ENCODE measurements at regions not wholly inside any gene's neighbourhood (a gene's known extent, or its start where the extent isn't known, plus 50 kb on each side); places are given as distances from the start of the nearest gene placed in this dataset.

DNA sequence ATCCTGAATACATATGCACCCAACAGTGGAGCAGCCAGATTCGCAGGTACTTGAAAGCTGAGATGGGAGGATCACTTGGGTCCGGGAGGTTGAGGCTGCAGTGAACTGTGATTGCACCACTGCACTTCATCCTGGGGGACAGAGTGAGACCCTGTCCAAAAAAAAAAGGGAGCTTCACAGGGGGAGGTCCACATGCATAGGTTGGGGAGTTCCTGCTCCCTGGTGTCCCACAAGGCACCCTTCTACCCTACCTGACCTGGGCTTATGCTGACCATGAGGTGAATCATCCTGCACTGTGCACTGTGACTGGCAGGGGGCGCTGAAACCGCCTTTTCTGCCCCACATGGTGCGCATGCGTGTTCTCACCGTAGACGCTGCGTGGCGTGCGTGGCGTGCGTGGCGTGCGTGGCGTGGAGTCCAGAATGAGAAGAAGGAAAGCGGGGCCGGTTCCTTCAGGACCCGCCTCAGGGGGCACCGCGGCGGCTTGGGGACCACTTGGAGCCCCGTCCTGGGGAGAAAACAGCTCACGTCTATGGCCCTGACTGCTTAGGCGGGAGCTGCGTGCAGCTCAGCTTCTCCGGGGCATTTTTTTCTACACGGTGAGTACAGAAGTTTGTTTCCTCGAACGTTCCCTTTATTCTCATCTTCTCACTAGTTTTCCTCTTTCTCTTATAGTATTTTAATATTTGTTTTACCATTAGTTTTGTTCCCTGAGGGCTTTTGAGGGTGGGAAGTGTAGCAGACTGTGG lies 116.6 kb upstream of the GRK3 start:
- DNase-seq (ENCODE audit: low read depth, low spot score) (peak; percentile 71), ATAC-seq (peak; percentile 96)
- Histone ChIP-seq H3K4me3 (replicated peaks in 1 of 2; ENCODE audit: low read depth in 1 of 2, low read length in 2 of 2) (peak overlapping the region; percentile 82 to 94), H3K9me3 (ENCODE audit: control insufficient read depth in 1 of 2, insufficient read depth in 1 of 2, low read depth in 1 of 2, low read length in 2 of 2) (no peaks in the 10 kb centered on the region), H3K36me3 (ENCODE audit: control insufficient read depth in 1 of 2, insufficient read depth in 2 of 2, low read length in 2 of 2) (peaks cover 0 to 4% of the 10 kb centered on the region in 2 experiments; a peak in 1 of 4 replicates), H3K4me2 (ENCODE audit: low read length) (peak overlapping the region; percentile 91), H3K9me2 (ENCODE audit: insufficient read depth) (no peaks in the 10 kb centered on the region), H3K79me2 (ENCODE audit: insufficient read depth, low read length) (peaks cover 49% of the 10 kb centered on the region), H2AFZ (ENCODE audit: low read depth, low read length, poor library complexity, severe bottlenecking) (peak overlapping the region; percentile 63), H4K20me1 (ENCODE audit: insufficient read depth) (no peaks in the 10 kb centered on the region), H3K27me3 (ENCODE audit: insufficient read depth, low read length) (no peaks in the 10 kb centered on the region), H3K27ac (ENCODE audit: low read depth, low read length) (peak overlapping the region; percentile 65), H3K9ac (ENCODE audit: low read length) (peak overlapping the region; percentile 85), H3K4me1 (ENCODE audit: control insufficient read depth in 1 of 2, insufficient read depth in 2 of 2, low read length in 2 of 2) (peaks cover 8 to 12% of the 10 kb centered on the region in 2 experiments; a peak in 3 of 4 replicates)
- no TSS peak for BruUV-seq (replicated peaks)
- intact Hi-C loops (cut with micrococcal nuclease), result loop anchor here (2.0 to 5.0 kb wide), 3 partner anchors 85 to 324 kb away; no protein-coding TSS in a partner anchor
- POLR2A ChIA-PET, result no interaction called here
- RAD21 ChIA-PET (ENCODE audit: low non-redundant PET in 1 of 2, low total read pairs in 2 of 2, uncharacterized antibody in 2 of 2, unreplicated experiment in 2 of 2), result no interaction called here
- CTCF ChIA-PET, result interaction anchor here (0.9 to 2.1 kb wide), 2 partner anchors 14 to 47 kb away, joined by 3 to 6 read pairs; no protein-coding TSS in a partner anchor
- TF ChIP-seq EGR1 (IDR thresholded peaks at IDR 0.05; ENCODE audit: low read depth) (no peak), JUND (IDR thresholded peaks at IDR 0.05) (no peak), ZFX (IDR thresholded peaks at IDR 0.05) (no peak), SRF (IDR thresholded peaks at IDR 0.05; ENCODE audit: low read depth) (no peak), CBX3 (IDR thresholded peaks at IDR 0.05; ENCODE audit: low read depth) (peak; percentile 78; the same call in 1 of the 2 replicates), POLR2AphosphoS5 (IDR thresholded peaks at IDR 0.05; ENCODE audit: low read depth, low read length) (peak; percentile 81), RAD21 (IDR thresholded peaks at IDR 0.05; ENCODE audit: low read depth) (peak; percentile 35; the same call in 1 of the 2 replicates), POLR2A (IDR thresholded peaks at IDR 0.05; ENCODE audit: borderline replicate concordance, extremely low read depth, insufficient read depth, insufficient read length) (peak; percentile 78), YY1 (IDR thresholded peaks at IDR 0.05; ENCODE audit: extremely low read depth, insufficient replicate concordance, low read depth, low read length) (peak; percentile 31), EZH2 (IDR thresholded peaks at IDR 0.05) (no peak), TCF7L2 (IDR thresholded peaks at IDR 0.05; ENCODE audit: borderline replicate concordance, extremely low read depth, insufficient read depth, insufficient read length) (no peak), SP1 (IDR thresholded peaks at IDR 0.05; ENCODE audit: low read depth) (no peak), SIN3A (IDR thresholded peaks at IDR 0.05; ENCODE audit: low read depth) (no peak), FOSL1 (IDR thresholded peaks at IDR 0.05; ENCODE audit: low read depth) (no peak)
- TF ChIP-seq, protein P1, sequence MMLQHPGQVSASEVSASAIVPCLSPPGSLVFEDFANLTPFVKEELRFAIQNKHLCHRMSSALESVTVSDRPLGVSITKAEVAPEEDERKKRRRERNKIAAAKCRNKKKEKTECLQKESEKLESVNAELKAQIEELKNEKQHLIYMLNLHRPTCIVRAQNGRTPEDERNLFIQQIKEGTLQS (IDR thresholded peaks at IDR 0.05), result no peak
- TF ChIP-seq, protein P2, sequence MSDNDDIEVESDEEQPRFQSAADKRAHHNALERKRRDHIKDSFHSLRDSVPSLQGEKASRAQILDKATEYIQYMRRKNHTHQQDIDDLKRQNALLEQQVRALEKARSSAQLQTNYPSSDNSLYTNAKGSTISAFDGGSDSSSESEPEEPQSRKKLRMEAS (IDR thresholded peaks at IDR 0.05), result peak; percentile 75; the same call in 1 of the 2 replicates
- TF ChIP-seq, protein P3, sequence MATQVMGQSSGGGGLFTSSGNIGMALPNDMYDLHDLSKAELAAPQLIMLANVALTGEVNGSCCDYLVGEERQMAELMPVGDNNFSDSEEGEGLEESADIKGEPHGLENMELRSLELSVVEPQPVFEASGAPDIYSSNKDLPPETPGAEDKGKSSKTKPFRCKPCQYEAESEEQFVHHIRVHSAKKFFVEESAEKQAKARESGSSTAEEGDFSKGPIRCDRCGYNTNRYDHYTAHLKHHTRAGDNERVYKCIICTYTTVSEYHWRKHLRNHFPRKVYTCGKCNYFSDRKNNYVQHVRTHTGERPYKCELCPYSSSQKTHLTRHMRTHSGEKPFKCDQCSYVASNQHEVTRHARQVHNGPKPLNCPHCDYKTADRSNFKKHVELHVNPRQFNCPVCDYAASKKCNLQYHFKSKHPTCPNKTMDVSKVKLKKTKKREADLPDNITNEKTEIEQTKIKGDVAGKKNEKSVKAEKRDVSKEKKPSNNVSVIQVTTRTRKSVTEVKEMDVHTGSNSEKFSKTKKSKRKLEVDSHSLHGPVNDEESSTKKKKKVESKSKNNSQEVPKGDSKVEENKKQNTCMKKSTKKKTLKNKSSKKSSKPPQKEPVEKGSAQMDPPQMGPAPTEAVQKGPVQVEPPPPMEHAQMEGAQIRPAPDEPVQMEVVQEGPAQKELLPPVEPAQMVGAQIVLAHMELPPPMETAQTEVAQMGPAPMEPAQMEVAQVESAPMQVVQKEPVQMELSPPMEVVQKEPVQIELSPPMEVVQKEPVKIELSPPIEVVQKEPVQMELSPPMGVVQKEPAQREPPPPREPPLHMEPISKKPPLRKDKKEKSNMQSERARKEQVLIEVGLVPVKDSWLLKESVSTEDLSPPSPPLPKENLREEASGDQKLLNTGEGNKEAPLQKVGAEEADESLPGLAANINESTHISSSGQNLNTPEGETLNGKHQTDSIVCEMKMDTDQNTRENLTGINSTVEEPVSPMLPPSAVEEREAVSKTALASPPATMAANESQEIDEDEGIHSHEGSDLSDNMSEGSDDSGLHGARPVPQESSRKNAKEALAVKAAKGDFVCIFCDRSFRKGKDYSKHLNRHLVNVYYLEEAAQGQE (IDR thresholded peaks at IDR 0.05; ENCODE audit: low read depth), result no peak
- TF ChIP-seq, protein P4, sequence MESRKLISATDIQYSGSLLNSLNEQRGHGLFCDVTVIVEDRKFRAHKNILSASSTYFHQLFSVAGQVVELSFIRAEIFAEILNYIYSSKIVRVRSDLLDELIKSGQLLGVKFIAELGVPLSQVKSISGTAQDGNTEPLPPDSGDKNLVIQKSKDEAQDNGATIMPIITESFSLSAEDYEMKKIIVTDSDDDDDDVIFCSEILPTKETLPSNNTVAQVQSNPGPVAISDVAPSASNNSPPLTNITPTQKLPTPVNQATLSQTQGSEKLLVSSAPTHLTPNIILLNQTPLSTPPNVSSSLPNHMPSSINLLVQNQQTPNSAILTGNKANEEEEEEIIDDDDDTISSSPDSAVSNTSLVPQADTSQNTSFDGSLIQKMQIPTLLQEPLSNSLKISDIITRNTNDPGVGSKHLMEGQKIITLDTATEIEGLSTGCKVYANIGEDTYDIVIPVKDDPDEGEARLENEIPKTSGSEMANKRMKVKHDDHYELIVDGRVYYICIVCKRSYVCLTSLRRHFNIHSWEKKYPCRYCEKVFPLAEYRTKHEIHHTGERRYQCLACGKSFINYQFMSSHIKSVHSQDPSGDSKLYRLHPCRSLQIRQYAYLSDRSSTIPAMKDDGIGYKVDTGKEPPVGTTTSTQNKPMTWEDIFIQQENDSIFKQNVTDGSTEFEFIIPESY (IDR thresholded peaks at IDR 0.05; ENCODE audit: extremely low read depth, insufficient replicate concordance, low read length), result no peak
- TF ChIP-seq, protein P5, sequence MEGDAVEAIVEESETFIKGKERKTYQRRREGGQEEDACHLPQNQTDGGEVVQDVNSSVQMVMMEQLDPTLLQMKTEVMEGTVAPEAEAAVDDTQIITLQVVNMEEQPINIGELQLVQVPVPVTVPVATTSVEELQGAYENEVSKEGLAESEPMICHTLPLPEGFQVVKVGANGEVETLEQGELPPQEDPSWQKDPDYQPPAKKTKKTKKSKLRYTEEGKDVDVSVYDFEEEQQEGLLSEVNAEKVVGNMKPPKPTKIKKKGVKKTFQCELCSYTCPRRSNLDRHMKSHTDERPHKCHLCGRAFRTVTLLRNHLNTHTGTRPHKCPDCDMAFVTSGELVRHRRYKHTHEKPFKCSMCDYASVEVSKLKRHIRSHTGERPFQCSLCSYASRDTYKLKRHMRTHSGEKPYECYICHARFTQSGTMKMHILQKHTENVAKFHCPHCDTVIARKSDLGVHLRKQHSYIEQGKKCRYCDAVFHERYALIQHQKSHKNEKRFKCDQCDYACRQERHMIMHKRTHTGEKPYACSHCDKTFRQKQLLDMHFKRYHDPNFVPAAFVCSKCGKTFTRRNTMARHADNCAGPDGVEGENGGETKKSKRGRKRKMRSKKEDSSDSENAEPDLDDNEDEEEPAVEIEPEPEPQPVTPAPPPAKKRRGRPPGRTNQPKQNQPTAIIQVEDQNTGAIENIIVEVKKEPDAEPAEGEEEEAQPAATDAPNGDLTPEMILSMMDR (IDR thresholded peaks at IDR 0.05 in 2 of 3, conservative IDR thresholded peaks at IDR 0.05 in 1 of 3; ENCODE audit: borderline replicate concordance in 1 of 3, insufficient read depth in 1 of 3, low read depth in 2 of 3, low read length in 2 of 3), result peak; percentile 52 to 94 (median 85); a peak in 5 of 6 replicates
